Mesenchymal stem cell (in vitro differentiated cells and primary cell): ENCODE measurements at regions not wholly inside any gene's neighbourhood (a gene's known extent, or its start where the extent isn't known, plus 50 kb on each side); places are given as distances from the start of the nearest gene placed in this dataset.

Experiments used
- DNase-seq: peaks from one replicate; pipeline ENCODE4 v3.0.0-alpha.2; 2013
- H2AFZ ChIP-seq: one replicate; pipeline ENCODE4 v1.6.1; 2013; ENCODE audit warnings: low read depth, mild to moderate bottlenecking, control low read depth, inconsistent platforms, low read length, moderate library complexity
- H2AK5ac ChIP-seq: 2 replicates; pipeline ENCODE4 v1.6.1; 2013; ENCODE audit warnings: low read length, moderate library complexity, mild to moderate bottlenecking, inconsistent platforms; ENCODE audit not compliant: severe bottlenecking
- H2BK120ac ChIP-seq: one replicate; pipeline ENCODE4 v1.6.1; 2013; ENCODE audit warnings: low read depth, mild to moderate bottlenecking, inconsistent platforms, low read length, moderate library complexity
- H2BK12ac ChIP-seq, 2 experiments: one replicate each; pipeline ENCODE4 v1.6.1; 2013; ENCODE audit warnings: inconsistent platforms in 2 of 2, low read length in 2 of 2, mild to moderate bottlenecking in 2 of 2, moderate library complexity in 2 of 2, control low read depth in 1 of 2
- H2BK15ac ChIP-seq: one replicate; pipeline ENCODE4 v1.6.1; 2013; ENCODE audit warnings: mild to moderate bottlenecking, low read depth, inconsistent platforms; ENCODE audit not compliant: poor library complexity, severe bottlenecking
- H2BK5ac ChIP-seq: 2 replicates; pipeline ENCODE4 v1.6.1; 2013; ENCODE audit warnings: low read depth, mild to moderate bottlenecking, low read length, control low read depth, inconsistent platforms; ENCODE audit not compliant: poor library complexity, severe bottlenecking
- H3K14ac ChIP-seq, 2 experiments: one replicate each; pipeline ENCODE4 v1.6.1; 2013; ENCODE audit warnings: inconsistent platforms in 2 of 2, low read length in 2 of 2, control low read depth in 1 of 2, mild to moderate bottlenecking in 1 of 2, moderate library complexity in 1 of 2
- H3K18ac ChIP-seq, 2 experiments: one replicate each; pipeline ENCODE4 v1.6.1; 2013; ENCODE audit warnings: inconsistent platforms in 2 of 2, low read length in 2 of 2, control low read depth in 1 of 2, low read depth in 1 of 2, mild to moderate bottlenecking in 1 of 2
- H3K23ac ChIP-seq, 2 experiments: one replicate each; pipeline ENCODE4 v1.6.1; 2013; ENCODE audit warnings: inconsistent platforms in 2 of 2, low read length in 2 of 2, mild to moderate bottlenecking in 2 of 2, moderate library complexity in 2 of 2, control low read depth in 1 of 2
- H3K27ac ChIP-seq: 2 replicates; pipeline ENCODE4 v1.5.1; 2013; ENCODE audit warnings: mild to moderate bottlenecking, moderate library complexity, low read length, control low read depth, inconsistent platforms; ENCODE audit not compliant: poor library complexity, severe bottlenecking
- H3K27me3 ChIP-seq, 2 experiments: 2 replicates each; pipeline versions ENCODE4 v1.6.1 to v1.7.0; 2013; ENCODE audit warnings: low read length in 2 of 2, mild to moderate bottlenecking in 2 of 2, moderate library complexity in 2 of 2, control low read depth in 1 of 2, inconsistent platforms in 1 of 2; ENCODE audit not compliant: control insufficient read depth in 1 of 2, insufficient read depth in 1 of 2
- H3K36me3 ChIP-seq, 2 experiments: 2 replicates each; pipeline versions ENCODE4 v1.6.1 to v1.7.0; 2013; ENCODE audit warnings: low read length in 2 of 2, control low read depth in 1 of 2, inconsistent platforms in 1 of 2, low read depth in 1 of 2, mild to moderate bottlenecking in 1 of 2; ENCODE audit not compliant: insufficient read depth in 2 of 2, control insufficient read depth in 1 of 2
- H3K4ac ChIP-seq, 2 experiments: one replicate each; pipeline ENCODE4 v1.6.1; 2013; ENCODE audit warnings: inconsistent platforms in 2 of 2, low read length in 2 of 2, mild to moderate bottlenecking in 2 of 2, moderate library complexity in 2 of 2, control low read depth in 1 of 2, low read depth in 1 of 2
- H3K4me1 ChIP-seq: 2 replicates; pipeline ENCODE4 v1.6.1; 2013; ENCODE audit warnings: low read depth, low read length, control low read depth; ENCODE audit not compliant: control insufficient read depth, insufficient read depth
- H3K4me2 ChIP-seq: 2 replicates; pipeline ENCODE4 v1.6.1; 2013; ENCODE audit warnings: low read length, mild to moderate bottlenecking, inconsistent platforms; ENCODE audit not compliant: poor library complexity, severe bottlenecking
- H3K4me3 ChIP-seq, 2 experiments: 2 replicates each; pipeline versions ENCODE4 v1.5.1 to v1.7.0; 2013; ENCODE audit warnings: low read length in 2 of 2, mild to moderate bottlenecking in 2 of 2, control low read depth in 1 of 2, low read depth in 1 of 2; ENCODE audit not compliant: insufficient read depth in 1 of 2
- H3K79me1 ChIP-seq: replicated peaks from 2 replicates; pipeline ENCODE4 v1.6.1; 2013; ENCODE audit warnings: mild to moderate bottlenecking, control low read depth, low read length, inconsistent platforms; ENCODE audit not compliant: poor library complexity, severe bottlenecking
- H3K9ac ChIP-seq: 2 replicates; pipeline ENCODE4 v1.7.0; 2013; ENCODE audit warnings: mild to moderate bottlenecking, low read length, moderate library complexity
- H3K9me3 ChIP-seq: 2 replicates; pipeline ENCODE4 v1.7.0; 2013; ENCODE audit warnings: mild to moderate bottlenecking, low read length; ENCODE audit not compliant: control insufficient read depth
- H4K8ac ChIP-seq: one replicate; pipeline ENCODE4 v1.6.1; 2013; ENCODE audit warnings: inconsistent platforms, mild to moderate bottlenecking, low read length, moderate library complexity
- H4K91ac ChIP-seq: one replicate; pipeline ENCODE4 v1.6.1; 2013; ENCODE audit warnings: mild to moderate bottlenecking, low read length, inconsistent platforms
- WGBS: methylation state at CpG from one replicate; pipeline ENCODE4 v1.1.7; 2013; ENCODE audit warnings: mixed read lengths; 5-methylcytosine and 5-hydroxymethylcytosine counted together

- no peak overlapping the region for H3K23ac ChIP-seq
- no peak overlapping the region for H2BK120ac ChIP-seq
- H3K27ac ChIP-seq, result no peak overlapping the region
- no peak overlapping the region for H2AFZ ChIP-seq
- H3K4ac ChIP-seq, result no peak overlapping the region
- H2BK12ac ChIP-seq, result no peak overlapping the region
- H4K8ac ChIP-seq, result no peak overlapping the region
- no peak overlapping the region for H2BK5ac ChIP-seq
- H3K4me3 ChIP-seq, result no peak overlapping the region
- no peak overlapping the region for H3K18ac ChIP-seq
- no peak overlapping the region for H3K14ac ChIP-seq
- DNase-seq, result no peak
- H3K4me2 ChIP-seq, result no peak overlapping the region
- H3K9me3 ChIP-seq, result no peaks in the 10 kb centered on the region
- H3K9ac ChIP-seq, result no peak overlapping the region
- no peaks in the 10 kb centered on the region for H3K27me3 ChIP-seq
- 45% methylated on average over 4 of the region's 5 CpGs for WGBS
- H4K91ac ChIP-seq, result no peak overlapping the region
- H2BK15ac ChIP-seq, result no peak overlapping the region
- H3K79me1 ChIP-seq, result no peaks in the 10 kb centered on the region
- no peaks in the 10 kb centered on the region for H3K4me1 ChIP-seq
- H3K36me3 ChIP-seq, result no peaks in the 10 kb centered on the region
- no peak overlapping the region for H2AK5ac ChIP-seq
Observed at GRCh38 chr16:7964744-7965143, 625.6 kb downstream of the TMEM114 start.

- no peak overlapping the region for H2BK5ac ChIP-seq
- no peak overlapping the region for H2BK15ac ChIP-seq
- no peaks in the 10 kb centered on the region for H3K9me3 ChIP-seq
- no peak for DNase-seq
- no peak overlapping the region for H4K91ac ChIP-seq
- H3K4me1 ChIP-seq, result no peaks in the 10 kb centered on the region
- no peak overlapping the region for H3K9ac ChIP-seq
- no peak overlapping the region for H3K27ac ChIP-seq
- no peak overlapping the region for H2BK120ac ChIP-seq
- H2BK12ac ChIP-seq, result no peak overlapping the region
- H3K4me3 ChIP-seq, result no peak overlapping the region
- no peak overlapping the region for H3K23ac ChIP-seq
- H3K36me3 ChIP-seq, result no peaks in the 10 kb centered on the region
- H3K4me2 ChIP-seq, result no peak overlapping the region
- no peaks in the 10 kb centered on the region for H3K27me3 ChIP-seq
- no peaks in the 10 kb centered on the region for H3K79me1 ChIP-seq
- H3K18ac ChIP-seq, result no peak overlapping the region
- no peak overlapping the region for H3K14ac ChIP-seq
- H4K8ac ChIP-seq, result no peak overlapping the region
- no peak overlapping the region for H2AK5ac ChIP-seq
- H2AFZ ChIP-seq, result no peak overlapping the region
- no peak overlapping the region for H3K4ac ChIP-seq
- 39% methylated on average over 6 of the region's 6 CpGs for WGBS
Observed at GRCh38 chr16:7964167-7964566, 626.1 kb downstream of the TMEM114 start.

GRCh38 chr16:7962091-7962879, 628.0 kb downstream of the TMEM114 start:
- Histone ChIP-seq H3K9ac (no peak overlapping the region), H3K79me1 (no peaks in the 10 kb centered on the region), H3K27ac (no peak overlapping the region), H2AK5ac (no peak overlapping the region), H3K4ac (no peak overlapping the region), H3K23ac (no peak overlapping the region), H3K4me2 (no peak overlapping the region), H3K27me3 (no peaks in the 10 kb centered on the region), H2BK120ac (no peak overlapping the region), H3K9me3 (no peaks in the 10 kb centered on the region), H2BK15ac (no peak overlapping the region), H4K91ac (no peak overlapping the region), H2AFZ (no peak overlapping the region), H3K18ac (no peak overlapping the region), H2BK12ac (no peak overlapping the region), H3K4me3 (no peak overlapping the region), H2BK5ac (no peak overlapping the region), H3K4me1 (no peaks in the 10 kb centered on the region), H3K14ac (no peak overlapping the region), H3K36me3 (no peaks in the 10 kb centered on the region), H4K8ac (no peak overlapping the region)
- WGBS, result 81% methylated on average over 6 of the region's 9 CpGs
- DNase-seq, result no peak

GRCh38 chr16:7957151-7957550, 624.5 kb downstream of the RBFOX1 start:
- H3K18ac ChIP-seq, result no peak overlapping the region
- no peak overlapping the region for H3K27ac ChIP-seq
- H3K9me3 ChIP-seq, result no peaks in the 10 kb centered on the region
- no peak overlapping the region for H3K4me2 ChIP-seq
- H2BK120ac ChIP-seq, result no peak overlapping the region
- no peak overlapping the region for H2AFZ ChIP-seq
- no peaks in the 10 kb centered on the region for H3K4me1 ChIP-seq
- H3K4me3 ChIP-seq, result no peak overlapping the region
- no peak overlapping the region for H2BK15ac ChIP-seq
- no peak overlapping the region for H3K14ac ChIP-seq
- H3K23ac ChIP-seq, result no peak overlapping the region
- no peak overlapping the region for H4K91ac ChIP-seq
- H3K4ac ChIP-seq, result no peak overlapping the region
- DNase-seq, result no peak
- no peak overlapping the region for H2AK5ac ChIP-seq
- 47% methylated on average over 2 of the region's 3 CpGs for WGBS
- H2BK5ac ChIP-seq, result no peak overlapping the region
- H3K9ac ChIP-seq, result no peak overlapping the region
- H2BK12ac ChIP-seq, result no peak overlapping the region
- no peaks in the 10 kb centered on the region for H3K79me1 ChIP-seq
- H3K27me3 ChIP-seq, result no peaks in the 10 kb centered on the region
- H3K36me3 ChIP-seq, result no peaks in the 10 kb centered on the region
- no peak overlapping the region for H4K8ac ChIP-seq
